Brain microvascular endothelial cell (primary cell): ENCODE measurements at regions not wholly inside any gene's neighbourhood (a gene's known extent, or its start where the extent isn't known, plus 50 kb on each side); places are given as distances from the start of the nearest gene placed in this dataset.

Experiments
- DNase-seq: peaks from one replicate; pipeline ENCODE4 v3.0.0-alpha.2; 2020
- H3K27ac ChIP-seq: fragments of 250-450 bp; sonication (Bioruptor Pico); 2 replicates; pipeline ENCODE4 v1.5.1; 2020; ENCODE audit warnings: mild to moderate bottlenecking, moderate library complexity
- H3K27me3 ChIP-seq: fragments of 250-450 bp; sonication (Bioruptor Pico); replicated peaks from 2 replicates; pipeline ENCODE4 v1.5.1; 2020; ENCODE audit warnings: mild to moderate bottlenecking
- H3K36me3 ChIP-seq: fragments of 250-450 bp; sonication (Bioruptor Pico); replicated peaks from 2 replicates; pipeline ENCODE4 v1.5.1; 2020; ENCODE audit warnings: mild to moderate bottlenecking
- H3K4me3 ChIP-seq: 2 replicates; pipeline ENCODE4 v1.5.1; 2011; ENCODE audit warnings: low read depth, mild to moderate bottlenecking, control low read depth, low read length, moderate library complexity
- in situ Hi-C: cut with HindIII; loops from 2 replicates; pipeline ENCODE4 v1.10.0; 2017; ENCODE audit warnings: low sequenced_read_pairs, low pct_ligation_motif_present
- TF ChIP-seq, protein P1 (sequence below): IDR thresholded peaks from 2 replicates; pipeline ENCODE4 v1.5.1; 2011; ENCODE audit warnings: low read depth, mild to moderate bottlenecking, moderate library complexity, low read length, control low read depth, inconsistent platforms; ENCODE audit errors: missing control alignments

DNA sequence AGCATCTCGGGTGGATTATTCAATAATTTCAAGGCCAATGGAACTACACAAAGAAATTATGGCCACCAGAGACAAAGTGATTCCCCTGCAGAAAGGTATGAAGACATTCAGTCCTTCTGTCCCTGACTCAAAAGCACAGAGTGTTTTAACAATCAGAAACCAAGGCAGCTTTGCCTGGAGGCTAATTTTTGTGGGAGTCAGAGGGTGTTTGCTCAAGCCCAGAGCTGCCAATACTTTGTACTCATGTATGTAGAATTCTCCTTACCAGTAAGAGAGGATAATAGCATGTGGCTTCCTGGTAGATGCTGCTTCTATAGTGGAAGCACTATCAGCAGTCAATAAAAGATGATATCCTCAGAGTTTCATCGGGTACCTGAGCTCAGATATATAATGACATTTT is 178.4 kb downstream of the KCNE4 start:
- DNase-seq, result no peak
- H3K27ac ChIP-seq, result no peak overlapping the region
- no peaks in the 10 kb centered on the region for H3K36me3 ChIP-seq
- H3K4me3 ChIP-seq, result no peak overlapping the region
- H3K27me3 ChIP-seq, result no peaks in the 10 kb centered on the region
- TF ChIP-seq, protein P1, sequence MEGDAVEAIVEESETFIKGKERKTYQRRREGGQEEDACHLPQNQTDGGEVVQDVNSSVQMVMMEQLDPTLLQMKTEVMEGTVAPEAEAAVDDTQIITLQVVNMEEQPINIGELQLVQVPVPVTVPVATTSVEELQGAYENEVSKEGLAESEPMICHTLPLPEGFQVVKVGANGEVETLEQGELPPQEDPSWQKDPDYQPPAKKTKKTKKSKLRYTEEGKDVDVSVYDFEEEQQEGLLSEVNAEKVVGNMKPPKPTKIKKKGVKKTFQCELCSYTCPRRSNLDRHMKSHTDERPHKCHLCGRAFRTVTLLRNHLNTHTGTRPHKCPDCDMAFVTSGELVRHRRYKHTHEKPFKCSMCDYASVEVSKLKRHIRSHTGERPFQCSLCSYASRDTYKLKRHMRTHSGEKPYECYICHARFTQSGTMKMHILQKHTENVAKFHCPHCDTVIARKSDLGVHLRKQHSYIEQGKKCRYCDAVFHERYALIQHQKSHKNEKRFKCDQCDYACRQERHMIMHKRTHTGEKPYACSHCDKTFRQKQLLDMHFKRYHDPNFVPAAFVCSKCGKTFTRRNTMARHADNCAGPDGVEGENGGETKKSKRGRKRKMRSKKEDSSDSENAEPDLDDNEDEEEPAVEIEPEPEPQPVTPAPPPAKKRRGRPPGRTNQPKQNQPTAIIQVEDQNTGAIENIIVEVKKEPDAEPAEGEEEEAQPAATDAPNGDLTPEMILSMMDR, result no peak
- in situ Hi-C loops, result loop anchor here (25.0 kb wide), 1 partner anchor 243 kb away; no protein-coding TSS in a partner anchor

DNA sequence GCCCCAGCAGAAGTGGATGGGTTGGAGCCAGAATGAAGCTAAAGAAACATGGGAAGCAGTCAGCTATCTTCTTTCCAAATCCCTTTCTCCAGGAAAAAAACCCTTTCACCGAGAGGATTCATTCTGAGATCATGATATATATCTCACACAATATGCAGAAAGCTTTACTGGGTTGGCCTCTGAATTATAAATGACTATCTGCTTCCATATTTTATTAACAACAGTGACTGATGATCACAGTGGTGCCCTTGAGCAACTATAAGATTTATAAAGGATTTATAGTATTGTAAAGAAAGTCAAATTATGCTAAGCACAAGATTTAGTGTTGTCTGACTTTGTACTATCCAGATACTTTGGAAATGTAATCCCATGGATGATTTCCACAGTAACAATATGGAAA is 180.3 kb downstream of the KCNE4 start:
- Histone ChIP-seq H3K27ac (no peak overlapping the region), H3K36me3 (no peaks in the 10 kb centered on the region), H3K27me3 (no peaks in the 10 kb centered on the region), H3K4me3 (no peak overlapping the region)
- no peak for DNase-seq
- in situ Hi-C loops, result loop anchor here (25.0 kb wide), 1 partner anchor 245 kb away; no protein-coding TSS in a partner anchor
- TF ChIP-seq, protein P1, result no peak

DNA sequence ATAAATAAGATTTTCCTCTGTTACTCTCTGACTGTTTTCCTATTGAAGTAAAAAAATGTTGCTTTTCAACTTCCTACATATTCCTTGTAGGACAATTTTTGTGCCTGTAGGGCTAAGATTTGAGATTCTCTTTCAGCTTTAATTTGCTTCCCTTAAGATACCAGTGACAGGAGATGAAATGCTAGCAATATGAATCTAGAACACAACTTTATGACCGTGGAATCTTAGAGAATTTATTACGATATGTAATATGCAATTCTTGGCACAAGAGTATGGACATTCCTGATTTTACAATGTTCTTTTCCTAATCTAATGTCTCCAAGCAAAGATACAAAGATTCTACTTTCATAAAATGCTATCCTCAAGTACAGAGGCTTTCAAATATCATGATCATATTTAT is 180.9 kb downstream of the KCNE4 start:
- no peak for DNase-seq
- TF ChIP-seq, protein P1, result no peak
- H3K4me3 ChIP-seq, result no peak overlapping the region

DNA sequence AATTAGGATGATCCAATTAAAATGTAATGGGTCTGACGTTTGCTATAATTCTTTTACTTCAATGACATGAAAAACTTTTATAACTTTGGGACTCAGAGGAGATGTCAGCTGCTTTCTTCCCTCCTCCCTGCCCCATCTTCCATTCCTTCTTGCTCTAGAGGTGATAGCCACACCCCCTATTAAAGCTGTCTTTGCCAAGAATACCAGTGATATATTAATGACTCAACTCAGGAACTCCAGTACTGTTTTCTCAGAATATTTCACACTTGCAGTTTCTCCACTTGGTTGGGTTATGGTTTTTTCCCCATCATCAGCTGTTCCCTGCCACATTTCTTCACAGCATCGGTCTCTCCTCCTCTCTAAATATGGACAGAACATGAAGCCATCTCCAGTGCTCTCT is 184.0 kb downstream of the KCNE4 start:
- Histone ChIP-seq H3K4me3 (no peak overlapping the region), H3K27ac (no peak overlapping the region), H3K27me3 (no peaks in the 10 kb centered on the region), H3K36me3 (no peaks in the 10 kb centered on the region)
- DNase-seq, result peak; percentile 21
- TF ChIP-seq, protein P1, result no peak
- in situ Hi-C loops, result loop anchor here (25.0 kb wide), 1 partner anchor 249 kb away; no protein-coding TSS in a partner anchor

More for the DNA sequence above, 180.9 kb downstream of the KCNE4 start:
- H3K27me3 ChIP-seq, result no peaks in the 10 kb centered on the region
- H3K36me3 ChIP-seq, result no peaks in the 10 kb centered on the region
- no peak overlapping the region for H3K27ac ChIP-seq
- in situ Hi-C loops, result loop anchor here (25.0 kb wide), 1 partner anchor 246 kb away; no protein-coding TSS in a partner anchor

DNA sequence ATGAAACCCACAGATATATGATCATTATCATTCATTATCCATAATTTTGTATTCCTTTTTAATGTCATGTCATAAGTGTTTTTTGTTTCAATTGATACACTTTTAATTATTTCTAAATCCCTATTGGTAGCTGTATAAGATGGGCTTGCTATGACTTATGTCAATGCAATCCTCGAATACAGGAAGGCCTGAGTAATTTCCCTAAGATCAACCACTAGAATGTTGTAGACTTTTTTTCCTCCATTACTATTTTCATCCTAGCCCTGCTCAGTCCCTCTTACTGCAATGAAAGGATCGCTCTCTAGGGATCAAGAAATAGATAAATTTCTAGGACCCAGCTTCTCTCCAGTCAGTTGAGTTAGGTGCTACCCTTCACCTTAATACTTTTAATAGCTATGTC is 186.3 kb downstream of the KCNE4 start:
- TF ChIP-seq, protein P1, result no peak
- H3K36me3 ChIP-seq, result no peaks in the 10 kb centered on the region
- in situ Hi-C loops, result loop anchor here (25.0 kb wide), 1 partner anchor 251 kb away; no protein-coding TSS in a partner anchor

DNA sequence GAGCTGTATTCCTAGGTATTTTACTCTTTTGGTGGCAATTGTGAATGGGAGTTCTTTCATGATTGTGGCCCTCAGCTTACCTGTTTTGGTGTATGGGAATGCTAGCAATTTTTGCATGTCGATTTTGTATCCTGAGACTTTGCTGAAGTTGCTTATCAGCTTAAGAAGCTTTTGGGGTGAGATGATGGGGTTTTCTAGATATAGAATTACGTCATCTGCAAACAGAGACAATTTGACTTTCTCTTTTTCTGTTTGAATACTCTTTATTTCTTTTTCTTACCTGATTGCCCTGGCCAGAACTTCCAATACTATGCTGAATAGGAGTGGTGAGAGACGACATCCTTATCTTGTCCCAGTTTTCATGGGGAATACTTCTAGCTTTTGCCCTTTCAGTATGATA is 191.2 kb downstream of the KCNE4 start:
- TF ChIP-seq, protein P1, result no peak
- no peaks in the 10 kb centered on the region for H3K36me3 ChIP-seq
- DNase-seq, result no peak
- in situ Hi-C loops, result loop anchor here (25.0 kb wide), 1 partner anchor 256 kb away; no protein-coding TSS in a partner anchor
- no peak overlapping the region for H3K4me3 ChIP-seq
- no peak overlapping the region for H3K27ac ChIP-seq
- H3K27me3 ChIP-seq, result no peaks in the 10 kb centered on the region

More for the DNA sequence above, 186.3 kb downstream of the KCNE4 start:
- Histone ChIP-seq H3K27ac (no peak overlapping the region), H3K4me3 (no peak overlapping the region), H3K27me3 (no peaks in the 10 kb centered on the region)
- DNase-seq, result peak; percentile 34
